ENCODE measurements at regions not wholly inside any gene's neighbourhood (a gene's known extent, or its start where the extent isn't known, plus 50 kb on each side); places are given as distances from the start of the nearest gene placed in this dataset.
"Not testable (repeated sequence)": the region's sequence is repeated elsewhere in the genome, so short reads cannot be mapped to it uniquely, and the experiment has no call there.

- peak overlapping the region; percentile 13; the same call in 1 of the 2 replicates for H3K4me3 ChIP-seq (ENCODE audit: low read length)
- DNase-seq (ENCODE audit: low read depth), result not testable (repeated sequence)
These were observed 52.4 kb upstream of the APOD start for GRCh38 chr3:195635898-195636685.

GRCh38 chr3:195635262-195635873, 51.6 kb upstream of the APOD start:
- not testable (repeated sequence) for H3K4me3 ChIP-seq (ENCODE audit: low read length); DNase-seq (ENCODE audit: low read depth)

GRCh38 chr3:195634426-195635261, 50.9 kb upstream of the APOD start:
- DNase-seq (ENCODE audit: low read depth), result not testable (repeated sequence)
- H3K4me3 ChIP-seq (ENCODE audit: low read length), result peak overlapping the region; percentile 59

Measured in AG10803 (cell line).